H9 (cell line): ENCODE measurements at regions not wholly inside any gene's neighbourhood (a gene's known extent, or its start where the extent isn't known, plus 50 kb on each side); places are given as distances from the start of the nearest gene placed in this dataset.

Experiments
- DNase-seq: peaks from one replicate; pipeline ENCODE4 v3.0.0-alpha.2; 2017
- H2AFZ ChIP-seq: one replicate; pipeline ENCODE4 v1.6.1; 2013; ENCODE audit warnings: mild to moderate bottlenecking, low read length, control low read depth, moderate library complexity
- H2AK5ac ChIP-seq: 2 replicates; pipeline ENCODE4 v1.6.1; 2013; ENCODE audit warnings: low read length, control low read depth, mixed read lengths; ENCODE audit not compliant: insufficient read length
- H2BK120ac ChIP-seq: one replicate; pipeline ENCODE4 v1.6.1; 2013; ENCODE audit warnings: low read depth, mild to moderate bottlenecking, low read length, control low read depth, inconsistent platforms; ENCODE audit not compliant: poor library complexity, severe bottlenecking
- H2BK12ac ChIP-seq: 2 replicates; pipeline ENCODE4 v1.6.1; 2013; ENCODE audit warnings: low read length, control low read depth, mixed read lengths, low read depth; ENCODE audit not compliant: insufficient read length
- H2BK15ac ChIP-seq: 2 replicates; pipeline ENCODE4 v1.6.1; 2013; ENCODE audit warnings: low read depth, low read length, control low read depth
- H2BK20ac ChIP-seq: one replicate; pipeline ENCODE4 v1.6.1; 2013; ENCODE audit warnings: low read depth, mild to moderate bottlenecking, low read length, control low read depth, inconsistent platforms; ENCODE audit not compliant: poor library complexity, severe bottlenecking
- H2BK5ac ChIP-seq: 2 replicates; pipeline ENCODE4 v1.6.1; 2013; ENCODE audit warnings: low read length, control low read depth, mixed read lengths; ENCODE audit not compliant: insufficient read length
- H3K14ac ChIP-seq: 2 replicates; pipeline ENCODE4 v1.6.1; 2013; ENCODE audit warnings: low read length, control low read depth; ENCODE audit not compliant: insufficient read depth
- H3K18ac ChIP-seq: 2 replicates; pipeline ENCODE4 v1.6.1; 2013; ENCODE audit warnings: low read depth, mild to moderate bottlenecking, mixed read lengths, low read length, control low read depth; ENCODE audit not compliant: insufficient read length
- H3K23ac ChIP-seq: 2 replicates; pipeline ENCODE4 v1.6.1; 2013; ENCODE audit warnings: low read length, control low read depth, mixed read lengths, low read depth; ENCODE audit not compliant: insufficient read length
- H3K23me2 ChIP-seq: 2 replicates; pipeline ENCODE4 v1.6.1; 2013; ENCODE audit warnings: low read depth, mild to moderate bottlenecking, mixed read lengths, low read length, control low read depth; ENCODE audit not compliant: insufficient read length, poor library complexity, severe bottlenecking
- H3K27ac ChIP-seq: 2 replicates; pipeline ENCODE4 v1.5.1; 2013; ENCODE audit warnings: low read length, control low read depth, mixed read lengths, low read depth; ENCODE audit not compliant: insufficient read length
- H3K27me3 ChIP-seq: 2 replicates; pipeline ENCODE4 v1.6.1; 2013; ENCODE audit warnings: low read length, control low read depth, inconsistent platforms; ENCODE audit not compliant: insufficient read depth
- H3K4ac ChIP-seq: 2 replicates; pipeline ENCODE4 v1.6.1; 2013; ENCODE audit warnings: low read depth, mild to moderate bottlenecking, control low read depth, inconsistent platforms, low read length, moderate library complexity
- H3K4me1 ChIP-seq: 2 replicates; pipeline ENCODE4 v1.6.1; 2013; ENCODE audit warnings: low read length, control low read depth, inconsistent platforms; ENCODE audit not compliant: insufficient read depth
- H3K4me2 ChIP-seq: 2 replicates; pipeline ENCODE4 v1.6.1; 2013; ENCODE audit warnings: low read length, control low read depth, mixed read lengths; ENCODE audit not compliant: insufficient read length, insufficient read depth
- H3K56ac ChIP-seq: 2 replicates; pipeline ENCODE4 v1.6.1; 2013; ENCODE audit warnings: low read depth, mild to moderate bottlenecking, mixed read lengths, low read length, control low read depth; ENCODE audit not compliant: insufficient read length
- H3K79me1 ChIP-seq: 2 replicates; pipeline ENCODE4 v1.6.1; 2013; ENCODE audit warnings: low read depth, mild to moderate bottlenecking, moderate library complexity, low read length, control low read depth, inconsistent platforms; ENCODE audit not compliant: insufficient read depth, poor library complexity, severe bottlenecking
- H3K79me2 ChIP-seq: 2 replicates; pipeline ENCODE4 v1.6.1; 2013; ENCODE audit warnings: low read length, control low read depth, inconsistent platforms; ENCODE audit not compliant: insufficient read depth
- H3K9ac ChIP-seq: 2 replicates; pipeline ENCODE4 v1.6.1; 2013; ENCODE audit warnings: low read length, control low read depth, mixed read lengths; ENCODE audit not compliant: insufficient read length; ENCODE audit errors: extremely low read depth
- H3K9me3 ChIP-seq: one replicate; pipeline ENCODE4 v1.6.1; 2013; ENCODE audit warnings: low read depth, low read length, inconsistent platforms; ENCODE audit not compliant: control insufficient read depth
- H3T11ph ChIP-seq: one replicate; pipeline ENCODE4 v1.6.1; 2013; ENCODE audit warnings: mild to moderate bottlenecking, low read length, control low read depth, inconsistent platforms
- H4K20me1 ChIP-seq: one replicate; pipeline ENCODE4 v1.6.1; 2013; ENCODE audit not compliant: control insufficient read depth, insufficient read length, insufficient read depth
- H4K5ac ChIP-seq: 2 replicates; pipeline ENCODE4 v1.6.1; 2013; ENCODE audit warnings: low read depth, mild to moderate bottlenecking, mixed read lengths, low read length, control low read depth; ENCODE audit not compliant: insufficient read length
- H4K8ac ChIP-seq: replicated peaks from 2 replicates; pipeline ENCODE4 v1.6.1; 2013; ENCODE audit warnings: low read length, control low read depth, mixed read lengths, low read depth; ENCODE audit not compliant: insufficient read length
- H4K91ac ChIP-seq: 2 replicates; pipeline ENCODE4 v1.6.1; 2013; ENCODE audit warnings: low read depth, mild to moderate bottlenecking, moderate library complexity, mixed read lengths, low read length, control low read depth; ENCODE audit not compliant: insufficient read length
- H3K27ac Mint-ChIP-seq, 3 experiments: 2 replicates in 2 of 3; 3 replicates in 1 of 3; pipeline ENCODE4 v1.8.0; 2020 to 2021; ENCODE audit warnings: mixed read lengths in 3 of 3, mild to moderate bottlenecking in 1 of 3, moderate library complexity in 1 of 3
- H3K27me3 Mint-ChIP-seq: 2 replicates; pipeline ENCODE4 v1.8.0; 2021; ENCODE audit warnings: low read depth, mild to moderate bottlenecking, moderate library complexity, mixed read lengths
- H3K36me3 Mint-ChIP-seq, 3 experiments: 2 replicates in 2 of 3; 3 replicates in 1 of 3; pipeline ENCODE4 v1.8.0; 2020 to 2021; ENCODE audit warnings: low read depth in 3 of 3, mixed read lengths in 3 of 3; ENCODE audit not compliant: insufficient read depth in 1 of 3
- H3K4me1 Mint-ChIP-seq, 2 experiments: 2 replicates each; pipeline ENCODE4 v1.8.0; 2020; ENCODE audit warnings: mixed read lengths in 2 of 2
- H3K4me3 Mint-ChIP-seq, 2 experiments: 2 replicates in 1 of 2; 3 replicates in 1 of 2; pipeline ENCODE4 v1.8.0; 2020 to 2021; ENCODE audit warnings: mild to moderate bottlenecking in 2 of 2, mixed read lengths in 2 of 2, moderate library complexity in 1 of 2
- H3K9me3 Mint-ChIP-seq, 2 experiments: 2 replicates in 1 of 2; 3 replicates in 1 of 2; pipeline ENCODE4 v1.8.0; 2020; ENCODE audit warnings: mild to moderate bottlenecking in 2 of 2, mixed read lengths in 2 of 2, moderate library complexity in 1 of 2
- CTCF ChIP-seq: fragments of 200-600 bp; sonication (generic); conservative IDR thresholded peaks from 3 replicates; pipeline ENCODE4 v1.8.0; 2021; ENCODE audit warnings: antibody characterized with exemption, mild to moderate bottlenecking
- WGBS: extraction: QIAGEN DNeasy Blood & Tissue Kit; methylation state at CpG from one replicate; pipeline ENCODE4 v1.1.7; 2013; ENCODE audit warnings: missing lambda C conversion rate, low lambda C conversion rate, mixed read lengths; ENCODE audit not compliant: insufficient read length; ENCODE audit errors: extremely low coverage; 5-methylcytosine and 5-hydroxymethylcytosine counted together

GRCh38 chr10:63703740-63704345 is 182.6 kb downstream of the REEP3 start:
- no peak overlapping the region for H3K14ac ChIP-seq
- H4K20me1 ChIP-seq, result no peaks in the 10 kb centered on the region
- no CpG with 5 or more reads among the region's 6 CpGs for WGBS
- H3K9ac ChIP-seq, result no peak overlapping the region
- Mint-ChIP-seq H3K27me3 (no peaks in the 10 kb centered on the region), H3K4me3 (no peak overlapping the region), H3K4me1 (peaks cover 6 to 16% of the 10 kb centered on the region in 2 experiments), H3K27ac (peak overlapping the region in 1 of 3 experiments; percentile 49; a peak in 1 of 7 replicates), H3K36me3 (peaks cover 0 to 3% (median 0%) of the 10 kb centered on the region in 3 experiments; a peak in 3 of 7 replicates), H3K9me3 (peaks cover 0 to 3% of the 10 kb centered on the region in 2 experiments; a peak in 3 of 5 replicates)
- no peak overlapping the region for H3K18ac ChIP-seq
- no peak overlapping the region for H4K91ac ChIP-seq
- no peaks in the 10 kb centered on the region for H3K27me3 ChIP-seq
- no peak overlapping the region for H4K8ac ChIP-seq
- H3K4me1 ChIP-seq, result peaks cover 3% of the 10 kb centered on the region
- no peak overlapping the region for H2BK5ac ChIP-seq
- H2BK120ac ChIP-seq, result no peak overlapping the region
- no peak overlapping the region for H2AFZ ChIP-seq
- no peaks in the 10 kb centered on the region for H3K79me1 ChIP-seq
- no peak overlapping the region for H3K23ac ChIP-seq
- no peak overlapping the region for H3K27ac ChIP-seq
- H3T11ph ChIP-seq, result no peak overlapping the region
- DNase-seq, result no peak
- no peak overlapping the region for H2BK15ac ChIP-seq
- no peaks in the 10 kb centered on the region for H3K23me2 ChIP-seq
- H3K56ac ChIP-seq, result no peak overlapping the region
- no peak overlapping the region for H2AK5ac ChIP-seq
- H3K79me2 ChIP-seq, result no peaks in the 10 kb centered on the region
- H2BK12ac ChIP-seq, result peak overlapping the region; percentile 27
- no peak overlapping the region for H4K5ac ChIP-seq
- no peak for TF ChIP-seq CTCF
- H3K4me2 ChIP-seq, result no peak overlapping the region
- no peak overlapping the region for H2BK20ac ChIP-seq
- H3K9me3 ChIP-seq, result no peaks in the 10 kb centered on the region
- no peak overlapping the region for H3K4ac ChIP-seq
